ENCODE measurements at regions not wholly inside any gene's neighbourhood (a gene's known extent, or its start where the extent isn't known, plus 50 kb on each side); places are given as distances from the start of the nearest gene placed in this dataset.
"Not testable (repeated sequence)": the region's sequence is repeated elsewhere in the genome, so short reads cannot be mapped to it uniquely, and the experiment has no call there.

GRCh38 chr6:74713941-74714340, 491.9 kb downstream of the COL12A1 start:
- no peak overlapping the region for H3K27ac ChIP-seq
- DNase-seq = no peak
- H3K27me3 ChIP-seq = no peaks in the 10 kb centered on the region
- no peaks in the 10 kb centered on the region for H3K4me1 ChIP-seq
- TF ChIP-seq CTCF (IDR thresholded peaks at IDR 0.05) (no peak), POLR2A (IDR thresholded peaks at IDR 0.05) (no peak), POLR2AphosphoS5 (IDR thresholded peaks at IDR 0.05) (no peak), EP300 (IDR thresholded peaks at IDR 0.05) (no peak)
- no peaks in the 10 kb centered on the region for H3K36me3 ChIP-seq
- peaks cover 0 to 5% (median 2%) of the 10 kb centered on the region in 4 donors for H3K9me3 ChIP-seq
- intact Hi-C loops (cut with DNase I; ENCODE audit: low total_unique reads) = no loop called here
- H3K4me3 ChIP-seq = no peak overlapping the region

GRCh38 chr6:74705451-74705850, 500.4 kb downstream of the COL12A1 start:
- no peak overlapping the region for H3K4me3 ChIP-seq
- 35 to 68% (median 50%) methylated on average over 1 of the region's 1 CpG for WGBS, 5 donors
- DNase-seq = no peak
- H3K4me1 ChIP-seq = no peaks in the 10 kb centered on the region
- intact Hi-C loops (cut with DNase I; ENCODE audit: low total_unique reads) = no loop called here
- H3K27ac ChIP-seq = no peak overlapping the region
- no peaks in the 10 kb centered on the region for H3K9me3 ChIP-seq
- no peaks in the 10 kb centered on the region for H3K27me3 ChIP-seq
- TF ChIP-seq POLR2A (IDR thresholded peaks at IDR 0.05) (no peak), POLR2AphosphoS5 (IDR thresholded peaks at IDR 0.05) (no peak), CTCF (IDR thresholded peaks at IDR 0.05) (no peak), EP300 (IDR thresholded peaks at IDR 0.05) (no peak)
- no peaks in the 10 kb centered on the region for H3K36me3 ChIP-seq

- DNase-seq; H3K27me3 ChIP-seq; H3K9me3 ChIP-seq; H3K4me3 ChIP-seq; H3K4me1 ChIP-seq; H3K27ac ChIP-seq; H3K36me3 ChIP-seq; intact Hi-C loops (cut with DNase I; ENCODE audit: low total_unique reads): not testable (repeated sequence)
- WGBS, 5 donors = 87 to 90% (median 88%) methylated on average over 7 of the region's 7 CpGs
Observed at GRCh38 chr6:74704540-74704939, 501.3 kb downstream of the COL12A1 start.

GRCh38 chr6:74690365-74690764, 515.5 kb downstream of the COL12A1 start:
- Histone ChIP-seq H3K4me3 (no peak overlapping the region), H3K9me3 (peaks cover 0 to 7% (median under 1%) of the 10 kb centered on the region in 4 donors), H3K27ac (no peak overlapping the region), H3K27me3 (no peaks in the 10 kb centered on the region), H3K4me1 (no peaks in the 10 kb centered on the region), H3K36me3 (no peaks in the 10 kb centered on the region)
- intact Hi-C loops (cut with DNase I; ENCODE audit: low total_unique reads) = no loop called here
- WGBS, 5 donors = 86 to 91% (median 89%) methylated on average over 2 of the region's 2 CpGs
- DNase-seq = no peak
- TF ChIP-seq POLR2AphosphoS5 (IDR thresholded peaks at IDR 0.05) (no peak), POLR2A (IDR thresholded peaks at IDR 0.05) (no peak), CTCF (IDR thresholded peaks at IDR 0.05) (no peak), EP300 (IDR thresholded peaks at IDR 0.05) (no peak)

- Histone ChIP-seq H3K36me3 (no peaks in the 10 kb centered on the region), H3K27me3 (no peaks in the 10 kb centered on the region), H3K9me3 (peaks cover 0 to 7% (median 3%) of the 10 kb centered on the region in 4 donors), H3K4me1 (no peaks in the 10 kb centered on the region), H3K4me3 (no peak overlapping the region), H3K27ac (no peak overlapping the region)
- 70 to 88% (median 80%) methylated on average over 2 of the region's 2 CpGs for WGBS, 5 donors
- TF ChIP-seq POLR2AphosphoS5 (IDR thresholded peaks at IDR 0.05) (no peak), CTCF (IDR thresholded peaks at IDR 0.05) (no peak), EP300 (IDR thresholded peaks at IDR 0.05) (no peak), POLR2A (IDR thresholded peaks at IDR 0.05) (no peak)
- intact Hi-C loops (cut with DNase I; ENCODE audit: low total_unique reads) = no loop called here
- peak in 1 of 2 donors; percentile 5 for DNase-seq
Observed at GRCh38 chr6:74689601-74690000, 516.3 kb downstream of the COL12A1 start.

Measured in stomach (tissue), 8 donors.